ENCODE measurements at regions not wholly inside any gene's neighbourhood (a gene's known extent, or its start where the extent isn't known, plus 50 kb on each side); places are given as distances from the start of the nearest gene placed in this dataset.

- Histone ChIP-seq H3K4me3 (no peak overlapping the region), H3K27ac (replicated peaks) (peak overlapping the region; percentile 1), H3K27me3 (ENCODE audit: low read depth) (no peaks in the 10 kb centered on the region), H3K9me3 (replicated peaks) (no peaks in the 10 kb centered on the region), H3K36me3 (no peaks in the 10 kb centered on the region), H3K4me1 (peaks cover 3% of the 10 kb centered on the region)
- TF ChIP-seq CTCF (IDR thresholded peaks at IDR 0.05; ENCODE audit: borderline replicate concordance), result no peak
- no peak for DNase-seq
- intact Hi-C loops (cut with micrococcal nuclease), result no loop called here
These were observed 235.2 kb upstream of the NRP1 start for GRCh38 chr10:33569702-33570101.

DNA sequence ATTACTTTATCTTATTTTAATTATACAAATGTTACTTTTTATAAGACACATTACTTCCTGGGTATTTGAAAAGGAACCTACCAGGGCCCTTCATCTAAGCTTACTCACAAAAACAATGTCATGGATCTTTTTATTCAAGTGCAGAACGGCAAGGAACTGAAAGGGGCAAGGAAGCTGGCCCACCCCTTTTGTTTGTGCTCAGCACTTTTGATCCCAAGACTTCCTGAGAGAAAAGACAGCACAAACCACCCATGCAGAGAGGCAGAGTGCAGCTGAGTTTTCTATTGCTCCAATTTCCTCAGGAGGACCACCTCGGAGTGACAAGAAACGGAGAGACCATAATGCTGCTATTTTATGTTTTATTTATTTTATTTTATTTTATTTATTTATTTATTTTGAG is 232.0 kb upstream of the NRP1 start:
- Histone ChIP-seq H3K9me3 (replicated peaks) (no peaks in the 10 kb centered on the region), H3K4me3 (no peak overlapping the region), H3K27ac (replicated peaks) (no peak overlapping the region), H3K36me3 (no peaks in the 10 kb centered on the region), H3K27me3 (ENCODE audit: low read depth) (no peaks in the 10 kb centered on the region), H3K4me1 (peaks cover 3% of the 10 kb centered on the region)
- no peak for DNase-seq
- intact Hi-C loops (cut with micrococcal nuclease), result no loop called here
- no peak for TF ChIP-seq CTCF (IDR thresholded peaks at IDR 0.05; ENCODE audit: borderline replicate concordance)

DNA sequence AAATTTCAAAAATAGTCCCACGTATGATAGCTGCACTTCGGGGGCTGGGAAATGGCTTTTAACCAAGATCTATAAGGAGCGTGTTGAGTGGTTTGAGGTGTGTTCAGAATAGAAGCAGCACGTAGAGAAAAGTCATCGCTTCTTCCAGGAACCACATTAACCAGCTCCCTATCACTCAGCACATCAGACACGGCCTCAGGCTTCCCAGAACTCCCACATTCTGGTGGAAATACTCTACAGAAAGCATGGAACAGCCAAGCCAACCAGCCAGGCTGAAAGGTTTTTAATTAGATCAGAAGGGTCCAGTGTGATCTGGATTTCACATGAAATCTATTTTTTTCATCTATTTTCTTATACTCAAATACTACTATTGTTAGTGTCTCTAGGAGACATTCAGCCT is 231.5 kb upstream of the NRP1 start:
- Histone ChIP-seq H3K36me3 (no peaks in the 10 kb centered on the region), H3K4me1 (peaks cover 3% of the 10 kb centered on the region), H3K27me3 (ENCODE audit: low read depth) (no peaks in the 10 kb centered on the region), H3K27ac (replicated peaks) (peak overlapping the region; percentile 10), H3K4me3 (no peak overlapping the region), H3K9me3 (replicated peaks) (no peaks in the 10 kb centered on the region)
- TF ChIP-seq CTCF (IDR thresholded peaks at IDR 0.05; ENCODE audit: borderline replicate concordance), result no peak
- intact Hi-C loops (cut with micrococcal nuclease), result no loop called here
- no peak for DNase-seq

- intact Hi-C loops (cut with micrococcal nuclease), result no loop called here
- no peaks in the 10 kb centered on the region for H3K27me3 ChIP-seq (ENCODE audit: low read depth)
- no peak overlapping the region for H3K27ac ChIP-seq (replicated peaks)
- H3K9me3 ChIP-seq (replicated peaks), result no peaks in the 10 kb centered on the region
- TF ChIP-seq CTCF (IDR thresholded peaks at IDR 0.05; ENCODE audit: borderline replicate concordance), result no peak
- peaks cover 3% of the 10 kb centered on the region for H3K4me1 ChIP-seq
- H3K36me3 ChIP-seq, result no peaks in the 10 kb centered on the region
- H3K4me3 ChIP-seq, result no peak overlapping the region
- no peak for DNase-seq
These were observed 230.8 kb upstream of the NRP1 start for GRCh38 chr10:33565231-33565630.

- H3K9me3 ChIP-seq (replicated peaks), result no peaks in the 10 kb centered on the region
- no peak overlapping the region for H3K4me3 ChIP-seq
- TF ChIP-seq CTCF (IDR thresholded peaks at IDR 0.05; ENCODE audit: borderline replicate concordance), result no peak
- peaks cover 8% of the 10 kb centered on the region for H3K4me1 ChIP-seq
- no peaks in the 10 kb centered on the region for H3K36me3 ChIP-seq
- intact Hi-C loops (cut with micrococcal nuclease), result no loop called here
- no peaks in the 10 kb centered on the region for H3K27me3 ChIP-seq (ENCODE audit: low read depth)
- DNase-seq, result no peak
- no peak overlapping the region for H3K27ac ChIP-seq (replicated peaks)
These were observed 224.6 kb upstream of the NRP1 start for GRCh38 chr10:33559105-33559504.

DNA sequence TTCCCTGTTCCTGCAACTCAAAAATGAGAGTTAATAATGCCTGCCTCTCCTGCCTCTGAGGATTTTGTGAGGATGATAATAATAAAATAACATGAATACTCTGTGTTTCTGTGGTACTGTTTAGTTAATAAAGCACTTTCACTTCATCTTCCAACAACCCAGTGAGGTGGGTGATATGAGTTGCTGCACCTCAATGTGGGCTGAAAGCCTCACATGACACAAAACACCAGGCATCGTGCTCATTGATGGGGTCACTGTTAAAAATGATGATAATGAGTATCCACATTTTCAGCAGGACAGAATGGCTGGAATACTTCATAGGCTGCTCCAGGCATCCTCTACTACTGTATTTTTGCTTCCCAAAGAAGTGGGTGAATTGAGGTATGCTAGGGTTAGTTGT is 222.8 kb upstream of the NRP1 start:
- no peak for DNase-seq
- H3K27me3 ChIP-seq (ENCODE audit: low read depth), result no peaks in the 10 kb centered on the region
- TF ChIP-seq CTCF (IDR thresholded peaks at IDR 0.05; ENCODE audit: borderline replicate concordance), result no peak
- no peaks in the 10 kb centered on the region for H3K9me3 ChIP-seq (replicated peaks)
- H3K4me1 ChIP-seq, result peaks cover 8% of the 10 kb centered on the region
- H3K4me3 ChIP-seq, result no peak overlapping the region
- intact Hi-C loops (cut with micrococcal nuclease), result no loop called here
- H3K36me3 ChIP-seq, result no peaks in the 10 kb centered on the region
- no peak overlapping the region for H3K27ac ChIP-seq (replicated peaks)

All from left ventricle myocardium inferior (tissue), 1 donor.